ENCODE measurements at regions not wholly inside any gene's neighbourhood (a gene's known extent, or its start where the extent isn't known, plus 50 kb on each side); places are given as distances from the start of the nearest gene placed in this dataset.

- TF ChIP-seq, protein P1, sequence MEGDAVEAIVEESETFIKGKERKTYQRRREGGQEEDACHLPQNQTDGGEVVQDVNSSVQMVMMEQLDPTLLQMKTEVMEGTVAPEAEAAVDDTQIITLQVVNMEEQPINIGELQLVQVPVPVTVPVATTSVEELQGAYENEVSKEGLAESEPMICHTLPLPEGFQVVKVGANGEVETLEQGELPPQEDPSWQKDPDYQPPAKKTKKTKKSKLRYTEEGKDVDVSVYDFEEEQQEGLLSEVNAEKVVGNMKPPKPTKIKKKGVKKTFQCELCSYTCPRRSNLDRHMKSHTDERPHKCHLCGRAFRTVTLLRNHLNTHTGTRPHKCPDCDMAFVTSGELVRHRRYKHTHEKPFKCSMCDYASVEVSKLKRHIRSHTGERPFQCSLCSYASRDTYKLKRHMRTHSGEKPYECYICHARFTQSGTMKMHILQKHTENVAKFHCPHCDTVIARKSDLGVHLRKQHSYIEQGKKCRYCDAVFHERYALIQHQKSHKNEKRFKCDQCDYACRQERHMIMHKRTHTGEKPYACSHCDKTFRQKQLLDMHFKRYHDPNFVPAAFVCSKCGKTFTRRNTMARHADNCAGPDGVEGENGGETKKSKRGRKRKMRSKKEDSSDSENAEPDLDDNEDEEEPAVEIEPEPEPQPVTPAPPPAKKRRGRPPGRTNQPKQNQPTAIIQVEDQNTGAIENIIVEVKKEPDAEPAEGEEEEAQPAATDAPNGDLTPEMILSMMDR (IDR thresholded peaks at IDR 0.05 in 4 of 5, conservative IDR thresholded peaks at IDR 0.05 in 1 of 5), result no peak
- TF ChIP-seq POLR2A (IDR thresholded peaks at IDR 0.05), result no peak
These were observed 90.0 kb upstream of the IGFBP3 start for GRCh38 chr7:46011059-46011458.
